Neutrophil (primary cell): ENCODE measurements at regions not wholly inside any gene's neighbourhood (a gene's known extent, or its start where the extent isn't known, plus 50 kb on each side); places are given as distances from the start of the nearest gene placed in this dataset.
"Not testable (repeated sequence)": the region's sequence is repeated elsewhere in the genome, so short reads cannot be mapped to it uniquely, and the experiment has no call there.

Source experiments
- H3K27ac ChIP-seq: fragments of 200-600 bp; sonication (generic); 2 replicates; pipeline ENCODE4 v1.5.1; 2016; ENCODE audit warnings: mild to moderate bottlenecking, moderate library complexity
- H3K27me3 ChIP-seq: fragments of 200-600 bp; sonication (generic); 2 replicates; pipeline ENCODE4 v1.6.0; 2016; ENCODE audit warnings: mild to moderate bottlenecking
- H3K36me3 ChIP-seq: fragments of 200-600 bp; sonication (generic); 2 replicates; pipeline ENCODE4 v1.5.1; 2017
- H3K4me1 ChIP-seq, 2 experiments: fragments of 200-600 bp in 1 of 2; sonication (generic) in 1 of 2; 1 replicate in 1 of 2; 2 replicates in 1 of 2; pipeline versions ENCODE4 v1.5.1 to v1.6.1; 2013 to 2016; ENCODE audit warnings: low read depth in 1 of 2, low read length in 1 of 2, mild to moderate bottlenecking in 1 of 2, moderate library complexity in 1 of 2; ENCODE audit not compliant: control insufficient read depth in 1 of 2, insufficient read depth in 1 of 2
- H3K4me3 ChIP-seq, 2 experiments: fragments of 200-600 bp in 1 of 2; sonication (generic) in 1 of 2; 1 replicate in 1 of 2; 2 replicates in 1 of 2; pipeline ENCODE4 v1.5.1; 2013 to 2016; ENCODE audit warnings: low read depth in 1 of 2, low read length in 1 of 2, mild to moderate bottlenecking in 1 of 2, moderate library complexity in 1 of 2
- H3K9me3 ChIP-seq: fragments of 200-600 bp; sonication (generic); 2 replicates; pipeline ENCODE4 v1.5.1; 2016
- CTCF ChIP-seq: fragments of 200-600 bp; sonication (generic); IDR thresholded peaks from 2 replicates; pipeline ENCODE4 v1.5.1; 2016; ENCODE audit warnings: antibody characterized with exemption

- Histone ChIP-seq H3K36me3 (no peaks in the 10 kb centered on the region), H3K27ac (no peak overlapping the region), H3K27me3 (no peaks in the 10 kb centered on the region), H3K9me3 (no peaks in the 10 kb centered on the region), H3K4me3 (no peak overlapping the region), H3K4me1 (no peaks in the 10 kb centered on the region)
- no peak for TF ChIP-seq CTCF
Observed at GRCh38 chr5:34552686-34553085, 103.4 kb upstream of the RAI14 start.

GRCh38 chr5:34553581-34553980, 102.5 kb upstream of the RAI14 start:
- H3K27ac ChIP-seq = no peak overlapping the region
- no peak for TF ChIP-seq CTCF
- no peaks in the 10 kb centered on the region for H3K4me1 ChIP-seq
- no peaks in the 10 kb centered on the region for H3K9me3 ChIP-seq
- no peak overlapping the region for H3K4me3 ChIP-seq
- no peaks in the 10 kb centered on the region for H3K27me3 ChIP-seq
- no peaks in the 10 kb centered on the region for H3K36me3 ChIP-seq

GRCh38 chr5:34554641-34555040, 101.5 kb upstream of the RAI14 start:
- Histone ChIP-seq H3K4me3 (no peak overlapping the region), H3K4me1 (no peaks in the 10 kb centered on the region), H3K27ac (no peak overlapping the region), H3K27me3 (no peaks in the 10 kb centered on the region), H3K36me3 (no peaks in the 10 kb centered on the region), H3K9me3 (no peaks in the 10 kb centered on the region)
- no peak for TF ChIP-seq CTCF

GRCh38 chr5:34555699-34556508, 100.2 kb upstream of the RAI14 start:
- no peaks in the 10 kb centered on the region for H3K9me3 ChIP-seq
- H3K27ac ChIP-seq = no peak overlapping the region
- no peaks in the 10 kb centered on the region for H3K27me3 ChIP-seq
- H3K4me1 ChIP-seq = no peaks in the 10 kb centered on the region
- H3K36me3 ChIP-seq = no peaks in the 10 kb centered on the region
- TF ChIP-seq CTCF = no peak
- no peak overlapping the region for H3K4me3 ChIP-seq

GRCh38 chr5:34556509-34556782, 99.7 kb upstream of the RAI14 start:
- no peaks in the 10 kb centered on the region for H3K27me3 ChIP-seq
- no peak overlapping the region for H3K4me3 ChIP-seq
- no peaks in the 10 kb centered on the region for H3K4me1 ChIP-seq
- TF ChIP-seq CTCF = no peak
- no peaks in the 10 kb centered on the region for H3K36me3 ChIP-seq
- H3K9me3 ChIP-seq = no peaks in the 10 kb centered on the region
- no peak overlapping the region for H3K27ac ChIP-seq

GRCh38 chr5:34561581-34561980, 94.5 kb upstream of the RAI14 start:
- not testable (repeated sequence) for H3K36me3 ChIP-seq, H3K27ac ChIP-seq, H3K27me3 ChIP-seq, H3K4me1 ChIP-seq, H3K4me3 ChIP-seq, H3K9me3 ChIP-seq
